WTC11 (cell line): ENCODE measurements at regions not wholly inside any gene's neighbourhood (a gene's known extent, or its start where the extent isn't known, plus 50 kb on each side); places are given as distances from the start of the nearest gene placed in this dataset.

Source experiments
- CREB1 ChIP-seq: sonication (generic); formaldehyde crosslinking; IDR thresholded peaks from 2 replicates; pipeline ENCODE4 v1.8.0; 2023; ENCODE audit warnings: mild to moderate bottlenecking, missing genetic modification reagents
- CTCF ChIP-seq: fragments of 200-600 bp; IDR thresholded peaks from 2 replicates; pipeline ENCODE4 v1.8.0; 2022; ENCODE audit warnings: antibody characterized with exemption
- HMGXB4 ChIP-seq: sonication (generic); formaldehyde crosslinking; IDR thresholded peaks from 2 replicates; pipeline ENCODE4 v1.8.1; 2023; ENCODE audit warnings: mild to moderate bottlenecking, moderate library complexity, missing genetic modification reagents
- IRF1 ChIP-seq: sonication (generic); formaldehyde crosslinking; IDR thresholded peaks from 2 replicates; pipeline ENCODE4 v1.8.0; 2023; ENCODE audit warnings: missing genetic modification reagents
- MYBL2 ChIP-seq: sonication (generic); formaldehyde crosslinking; IDR thresholded peaks from 2 replicates; pipeline ENCODE4 v1.8.1; 2023; ENCODE audit warnings: mild to moderate bottlenecking, moderate library complexity, missing genetic modification reagents
- NR2C2 ChIP-seq: sonication (generic); formaldehyde crosslinking; IDR thresholded peaks from 2 replicates; pipeline ENCODE4 v1.8.0; 2022; ENCODE audit warnings: mild to moderate bottlenecking, missing genetic modification reagents
- PRDM15 ChIP-seq: sonication (generic); formaldehyde crosslinking; IDR thresholded peaks from 2 replicates; pipeline ENCODE4 v1.8.0; 2022; ENCODE audit warnings: missing genetic modification reagents
- SP1 ChIP-seq: sonication (generic); formaldehyde crosslinking; conservative IDR thresholded peaks from 2 replicates; pipeline ENCODE4 v1.8.1; 2022; ENCODE audit warnings: missing genetic modification reagents
- TEAD4 ChIP-seq: sonication (generic); formaldehyde crosslinking; IDR thresholded peaks from 2 replicates; pipeline ENCODE4 v1.8.0; 2022; ENCODE audit warnings: mild to moderate bottlenecking, missing genetic modification reagents
- USF2 ChIP-seq: sonication (generic); formaldehyde crosslinking; IDR thresholded peaks from 2 replicates; pipeline ENCODE4 v1.8.1; 2023; ENCODE audit warnings: mild to moderate bottlenecking, missing genetic modification reagents, moderate library complexity
- ZBTB21 ChIP-seq: sonication (generic); formaldehyde crosslinking; IDR thresholded peaks from 2 replicates; pipeline ENCODE4 v1.8.1; 2023; ENCODE audit warnings: mild to moderate bottlenecking, missing genetic modification reagents, borderline replicate concordance

- TF ChIP-seq CTCF (peak; percentile 76), IRF1 (CRISPR knock-in tag) (no peak), USF2 (CRISPR knock-in tag) (peak; percentile 49), NR2C2 (no peak), HMGXB4 (CRISPR knock-in tag) (peak; percentile 85), SP1 (CRISPR knock-in tag) (peak; percentile 100), ZBTB21 (CRISPR knock-in tag) (no peak), CREB1 (CRISPR knock-in tag) (no peak), MYBL2 (no peak), PRDM15 (CRISPR knock-in tag) (no peak), TEAD4 (CRISPR knock-in tag) (no peak)
These were observed 106.8 kb upstream of the NKX1-1 start for GRCh38 chr4:1512738-1513660.
